A549 (cell line): ENCODE measurements at regions not wholly inside any gene's neighbourhood (a gene's known extent, or its start where the extent isn't known, plus 50 kb on each side); places are given as distances from the start of the nearest gene placed in this dataset.

Experiments used
- BHLHE40 ChIP-seq: IDR thresholded peaks from 2 replicates; pipeline ENCODE4 v1.6.1; 2012; ENCODE audit warnings: low read depth, low read length, inconsistent platforms
- CTCF ChIP-seq: fragments of >200 bp; sonication (Bioruptor Twin); formaldehyde crosslinking; IDR thresholded peaks from 3 replicates; pipeline ENCODE4 v1.5.1; 2016
- E2F6 ChIP-seq: IDR thresholded peaks from 2 replicates; pipeline ENCODE4 v1.6.1; 2012; ENCODE audit warnings: low read depth, borderline replicate concordance
- KDM1A ChIP-seq: fragments of 200-600 bp; sonication (generic); IDR thresholded peaks from 2 replicates; pipeline ENCODE4 v1.6.1; 2016; ENCODE audit warnings: low read depth, mild to moderate bottlenecking
- MAZ ChIP-seq: fragments of 150-350 bp; IDR thresholded peaks from 2 replicates; pipeline ENCODE4 v1.6.1; 2014; ENCODE audit warnings: antibody characterized with exemption, low read depth, low read length, borderline replicate concordance
- MYC ChIP-seq: IDR thresholded peaks from 2 replicates; pipeline ENCODE4 v1.6.1; 2012; ENCODE audit warnings: mild to moderate bottlenecking, inconsistent platforms, low read length, improper control_type of control experiment, borderline replicate concordance
- PBX3 ChIP-seq: IDR thresholded peaks from 2 replicates; pipeline ENCODE4 v1.6.1; 2012
- POLR2A ChIP-seq: IDR thresholded peaks from 2 replicates; pipeline ENCODE4 v1.6.1; 2012; ENCODE audit warnings: mild to moderate bottlenecking, low read length
- RARB ChIP-seq: fragments of 250-450 bp; sonication (Bioruptor Pico); IDR thresholded peaks from 2 replicates; pipeline ENCODE4 v1.8.0; 2021; ENCODE audit warnings: mild to moderate bottlenecking, moderate library complexity

GRCh38 chr6:6729971-6730370 lies 141.5 kb downstream of the LY86 start:
- TF ChIP-seq E2F6, result no peak
- no peak for TF ChIP-seq POLR2A
- no peak for TF ChIP-seq BHLHE40
- no peak for TF ChIP-seq CTCF
- TF ChIP-seq KDM1A, result no peak
- no peak for TF ChIP-seq MYC
- TF ChIP-seq PBX3, result no peak
- TF ChIP-seq MAZ, result no peak
- no peak for TF ChIP-seq RARB (CRISPR knock-in tag)
